Heart right ventricle (tissue), 16 donors: ENCODE measurements at regions not wholly inside any gene's neighbourhood (a gene's known extent, or its start where the extent isn't known, plus 50 kb on each side); places are given as distances from the start of the nearest gene placed in this dataset.

Source experiments
- ATAC-seq, 8 donors: fragments of 200-7000 bp; cut with Tn5 transposase; one replicate each; pipeline ENCODE4 v1.9.1; 2020; ENCODE audit warnings: mild to moderate bottlenecking in 8 of 8, moderate library complexity in 8 of 8, moderate number of reproducible peaks in 1 of 8
- DNase-seq, 2 donors: peaks; one replicate each; pipeline ENCODE4 v3.0.0-alpha.2; 2020
- H3K27ac ChIP-seq, 10 donors: fragments of 200-600 bp; sonication (generic) in 2 of 10; one replicate each; pipeline versions ENCODE4 v1.5.0 to v1.8.0; 2020 to 2022; ENCODE audit warnings: mild to moderate bottlenecking in 3 of 10
- H3K27me3 ChIP-seq, 7 donors: fragments of 200-600 bp; one replicate each; pipeline ENCODE4 v1.8.0; 2021 to 2022; ENCODE audit warnings: mild to moderate bottlenecking in 2 of 7
- H3K36me3 ChIP-seq, 9 donors: fragments of 200-600 bp; sonication (generic) in 1 of 9; one replicate each; pipeline versions ENCODE4 v1.5.0 to v1.8.0; 2020 to 2022; ENCODE audit warnings: mild to moderate bottlenecking in 2 of 9
- H3K4me1 ChIP-seq, 9 donors: fragments of 200-600 bp; sonication (generic) in 1 of 9; one replicate each; pipeline versions ENCODE4 v1.5.0 to v1.8.0; 2020 to 2022; ENCODE audit warnings: mild to moderate bottlenecking in 4 of 9
- H3K4me3 ChIP-seq, 10 donors: fragments of 200-600 bp; sonication (generic) in 2 of 10; one replicate each; pipeline versions ENCODE4 v1.5.0 to v1.8.0; 2020 to 2022; ENCODE audit warnings: mild to moderate bottlenecking in 7 of 10, moderate library complexity in 2 of 10
- H3K9me3 ChIP-seq, 11 donors: fragments of 200-600 bp in 10 of 11; sonication (generic) in 2 of 11; one replicate each; pipeline versions ENCODE4 v1.5.0 to v1.8.0; 2013 to 2022; ENCODE audit warnings: mild to moderate bottlenecking in 2 of 11, control low read depth in 1 of 11, moderate library complexity in 1 of 11
- CTCF ChIP-seq, 9 donors: fragments of 200-600 bp; sonication (generic) in 2 of 9; IDR thresholded peaks; one replicate each; pipeline versions ENCODE4 v1.5.0 to v1.8.0; 2021 to 2022; ENCODE audit warnings: antibody characterized with exemption in 9 of 9, mild to moderate bottlenecking in 5 of 9, moderate library complexity in 1 of 9
- WGBS, 2 donors: extraction: QIAGEN DNeasy Blood & Tissue Kit; methylation state at CpG; one replicate each; pipeline ENCODE4 v1.1.7; 2013; ENCODE audit warnings: inconsistent platforms in 1 of 2; 5-methylcytosine and 5-hydroxymethylcytosine counted together
- intact Hi-C, 10 donors: fragments of 100-400 bp; cut with DNase I; formaldehyde crosslinking; loops; one replicate each; pipeline versions ENCODE4 v1.11.1 to v1.14.2; 2022
- donor health status: Arrhythmogenic right ventricular cardiomyopathy.
- donor health status: ischemic (EF 13 %, LVEDD 7.1; RV severe dilation, severe dysfunction).
- donor health status: healthy with polysubstance abuse.
- donor health status: DM: no; HTN: yes; CAD: no.
- donor health status: DM: no; HTN: no; CAD: no.
- donor health status: ischemic (EF 25% LVEDD 6.9; RV normal size, moderate dysfunction).
- donor health status: ischemic (EF 25% LVEDD 5.7; RV mildly dilated, moderate dysfunction).
- donor health status: healthy.
- donor health status: DM: yes; HTN: yes; CAD: no.
- donor health status: Ischemic cardiomyopathy.
- donor health status: ischemic (EF 35%, LVEDD 5.7; RV mildly dilated, moderate dysfunction).
- donor health status: nonischemic (EF 11% LVEDD 7.7; RV severe dilation, severe dysfunction).
- donor health status: DM: yes; HTN: yes; CAD: no.
- donor health status: PGD.
- donor health status: ischemic (EF 29% LVEDD 5.4; RV normal size, mild dysfunction).
- donor health status: nonischemic (EF 23%, LVEDD 6.1; RV moderate dilation, normal function).

- no peaks in the 10 kb centered on the region for H3K36me3 ChIP-seq
- no peaks in the 10 kb centered on the region for H3K27me3 ChIP-seq
- ATAC-seq (peak in 1 of 8 donors; percentile 47), DNase-seq (no peak)
- 64 to 78% methylated on average over 5 of the region's 5 CpGs for WGBS, 2 donors
- no peak for TF ChIP-seq CTCF (IDR thresholded peaks at IDR 0.05)
- no peak overlapping the region for H3K4me3 ChIP-seq
- intact Hi-C loops, result loop anchor here in 4 of 10 donors (10.0 kb wide), 3 partner anchors 139 to 809 kb away; no protein-coding TSS in a partner anchor
- peaks cover 0 to 14% (median 0%) of the 10 kb centered on the region in 9 donors for H3K4me1 ChIP-seq
- H3K9me3 ChIP-seq, result peaks cover 0 to 4% (median 0%) of the 10 kb centered on the region in 11 donors
- H3K27ac ChIP-seq, result no peak overlapping the region
These were observed 369.6 kb upstream of the SEMA6A start for GRCh38 chr5:116944183-116944582.

DNA sequence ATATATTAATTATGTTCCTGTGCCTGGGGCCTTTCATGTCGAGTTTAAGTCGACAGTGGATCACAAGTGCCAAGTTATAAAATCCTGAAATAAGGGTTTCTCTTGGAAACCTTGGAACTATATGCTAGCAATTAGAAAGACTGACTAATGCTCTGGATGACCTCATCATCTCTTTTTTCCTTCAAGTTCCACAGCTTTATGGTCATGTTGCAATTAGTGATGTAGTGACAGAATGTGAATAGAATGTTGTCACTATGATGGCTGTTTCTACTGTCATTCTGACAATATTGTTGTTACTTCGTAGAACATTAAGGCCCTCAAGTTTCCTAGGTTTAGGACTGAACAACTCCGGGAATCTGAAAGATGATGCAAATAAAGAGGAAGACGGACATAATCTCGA is 368.0 kb upstream of the SEMA6A start:
- Histone ChIP-seq H3K27me3 (no peaks in the 10 kb centered on the region), H3K4me1 (peaks cover 0 to 26% (median 8%) of the 10 kb centered on the region in 9 donors), H3K36me3 (no peaks in the 10 kb centered on the region), H3K4me3 (no peak overlapping the region), H3K27ac (no peak overlapping the region), H3K9me3 (peaks cover 0 to 4% (median 0%) of the 10 kb centered on the region in 11 donors)
- no peak for ATAC-seq
- 79 to 86% methylated on average over 6 of the region's 6 CpGs for WGBS, 2 donors
- intact Hi-C loops, result loop anchor here in 4 of 10 donors (10.0 kb wide), 3 partner anchors 138 to 808 kb away; no protein-coding TSS in a partner anchor
- no peak for TF ChIP-seq CTCF (IDR thresholded peaks at IDR 0.05)
- no peak for DNase-seq

DNA sequence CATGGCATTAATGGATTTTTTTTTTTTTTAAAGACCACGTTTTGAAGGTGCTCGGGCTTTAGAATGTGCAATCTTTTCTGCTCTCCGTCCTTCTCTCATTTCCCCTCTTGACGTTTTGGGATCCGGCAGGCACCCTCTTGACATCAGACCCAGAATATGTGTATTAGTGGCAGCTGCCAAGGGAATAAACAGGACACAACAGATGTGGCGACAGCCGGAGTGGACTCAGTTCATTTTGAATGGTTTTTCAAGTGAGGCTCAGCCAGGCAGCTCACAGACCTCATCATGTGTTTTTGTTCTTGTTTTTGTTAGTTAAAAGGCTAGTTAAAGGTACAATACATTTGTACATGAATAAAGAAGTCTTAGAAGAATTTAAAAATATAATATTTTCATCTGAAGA is 365.0 kb upstream of the SEMA6A start:
- H3K9me3 ChIP-seq, result no peaks in the 10 kb centered on the region
- DNase-seq, result no peak
- intact Hi-C loops, result loop anchor here in 4 of 10 donors (10.0 kb wide), 3 partner anchors 135 to 805 kb away; no protein-coding TSS in a partner anchor
- no peak overlapping the region for H3K4me3 ChIP-seq
- 30 to 42% methylated on average over 7 of the region's 7 CpGs for whole genome bisulfite sequencing, 2 donors
- no peaks in the 10 kb centered on the region for H3K36me3 ChIP-seq
- H3K27ac ChIP-seq, result no peak overlapping the region
- TF ChIP-seq CTCF (IDR thresholded peaks at IDR 0.05), result no peak
- no peaks in the 10 kb centered on the region for H3K27me3 ChIP-seq
- peaks cover 0 to 26% (median 8%) of the 10 kb centered on the region in 9 donors for H3K4me1 ChIP-seq
- ATAC-seq, result no peak

DNA sequence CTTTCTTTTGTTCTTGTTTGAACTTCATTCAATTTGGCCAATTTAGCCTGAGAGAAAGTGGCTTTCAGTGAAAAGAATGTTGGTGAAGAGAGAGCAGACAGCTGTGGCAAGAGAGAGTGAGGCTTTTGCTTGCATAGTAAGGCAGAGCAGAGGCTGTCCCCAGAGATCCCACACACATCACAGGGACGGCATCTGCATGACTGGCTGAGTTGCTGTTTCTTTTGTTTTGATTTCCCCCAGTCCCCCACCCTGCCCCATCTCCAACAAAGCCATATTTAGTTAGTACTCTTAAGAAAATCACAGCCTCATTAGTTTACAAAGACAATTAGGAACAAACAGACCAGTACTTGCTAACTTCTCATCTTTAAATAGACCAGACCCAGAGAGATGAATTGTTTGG is 363.9 kb upstream of the SEMA6A start:
- DNase-seq (no peak), ATAC-seq (peak in 4 of 8 donors; percentile 38 to 67 (median 60))
- no peaks in the 10 kb centered on the region for H3K27me3 ChIP-seq
- no peak for TF ChIP-seq CTCF (IDR thresholded peaks at IDR 0.05)
- no peaks in the 10 kb centered on the region for H3K36me3 ChIP-seq
- no peaks in the 10 kb centered on the region for H3K9me3 ChIP-seq
- peaks cover 0 to 19% (median 8%) of the 10 kb centered on the region in 9 donors for H3K4me1 ChIP-seq
- H3K4me3 ChIP-seq, result no peak overlapping the region
- intact Hi-C loops, result no loop called here
- H3K27ac ChIP-seq, result no peak overlapping the region
- 13 to 21% methylated on average over 1 of the region's 1 CpG for WGBS, 2 donors
